Osteocyte (in vitro differentiated cells): ENCODE measurements at regions not wholly inside any gene's neighbourhood (a gene's known extent, or its start where the extent isn't known, plus 50 kb on each side); places are given as distances from the start of the nearest gene placed in this dataset.
A peak's percentile ranks its signal among the peaks of the same experiment; 100 is the strongest.
"Not testable (repeated sequence)": the region's sequence is repeated elsewhere in the genome, so short reads cannot be mapped to it uniquely, and the experiment has no call there.

Experiments used
- DNase-seq: peaks from one replicate; pipeline ENCODE4 v3.0.0; 2021; ENCODE audit warnings: mixed read lengths; ENCODE audit not compliant: unreplicated experiment; ENCODE audit errors: extremely low spot score
- H3K27ac Mint-ChIP-seq: one replicate; pipeline ENCODE4 v1.8.0; 2021; ENCODE audit warnings: mild to moderate bottlenecking, mixed read lengths; ENCODE audit not compliant: unreplicated experiment
- H3K27me3 Mint-ChIP-seq: one replicate; pipeline ENCODE4 v1.8.0; 2021; ENCODE audit warnings: mixed read lengths; ENCODE audit not compliant: unreplicated experiment
- H3K36me3 Mint-ChIP-seq: one replicate; pipeline ENCODE4 v1.8.0; 2021; ENCODE audit warnings: mixed read lengths; ENCODE audit not compliant: unreplicated experiment
- H3K4me1 Mint-ChIP-seq: one replicate; pipeline ENCODE4 v1.8.0; 2021; ENCODE audit warnings: mixed read lengths; ENCODE audit not compliant: unreplicated experiment
- H3K4me3 Mint-ChIP-seq: one replicate; pipeline ENCODE4 v1.8.0; 2021; ENCODE audit warnings: mild to moderate bottlenecking, moderate library complexity, mixed read lengths; ENCODE audit not compliant: unreplicated experiment
- H3K9me3 Mint-ChIP-seq: one replicate; pipeline ENCODE4 v1.8.0; 2021; ENCODE audit warnings: mixed read lengths; ENCODE audit not compliant: unreplicated experiment
- CTCF ChIP-seq: fragments of 200-600 bp; sonication (generic); IDR thresholded peaks from 2 replicates; pipeline ENCODE4 v1.5.0; 2021; ENCODE audit warnings: antibody characterized with exemption, mild to moderate bottlenecking, moderate library complexity

GRCh38 chr6:130494729-130495128 is 128.9 kb downstream of the TMEM200A start:
- no peak for TF ChIP-seq CTCF
- H3K27ac Mint-ChIP-seq, result peak overlapping the region; percentile 33
- no peaks in the 10 kb centered on the region for H3K36me3 Mint-ChIP-seq
- H3K4me3 Mint-ChIP-seq, result no peak overlapping the region
- H3K27me3 Mint-ChIP-seq, result no peaks in the 10 kb centered on the region
- peaks cover 18% of the 10 kb centered on the region for H3K9me3 Mint-ChIP-seq
- peaks cover 14% of the 10 kb centered on the region for H3K4me1 Mint-ChIP-seq
- DNase-seq, result no peak

DNA sequence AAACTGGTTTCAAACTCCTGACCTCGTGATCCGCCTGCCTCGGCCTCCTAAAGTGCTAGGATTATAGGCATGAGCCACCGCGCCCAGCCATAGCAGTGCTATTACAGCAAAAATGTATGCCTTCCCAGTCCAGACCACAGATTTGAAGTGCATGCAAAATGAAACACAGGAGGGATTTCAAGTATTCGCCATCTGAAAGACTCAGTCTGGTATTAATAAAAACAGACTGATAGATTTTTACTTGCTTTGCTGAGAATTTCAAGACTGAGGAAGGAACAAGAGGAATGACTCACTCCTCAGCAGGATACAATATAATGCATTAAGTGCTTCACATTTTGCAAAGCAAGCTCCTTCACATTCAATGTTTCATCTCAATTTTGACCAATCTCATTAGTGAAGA is 134.9 kb downstream of the TMEM200A start:
- no peak for TF ChIP-seq CTCF
- H3K27ac Mint-ChIP-seq, result peak overlapping the region; percentile 76
- peaks cover 43% of the 10 kb centered on the region for H3K4me1 Mint-ChIP-seq
- H3K9me3 Mint-ChIP-seq, result peaks cover 6% of the 10 kb centered on the region
- DNase-seq, result no peak
- H3K36me3 Mint-ChIP-seq, result peaks cover 8% of the 10 kb centered on the region
- H3K4me3 Mint-ChIP-seq, result peak overlapping the region; percentile 23
- H3K27me3 Mint-ChIP-seq, result no peaks in the 10 kb centered on the region

- no peak for DNase-seq
- no peaks in the 10 kb centered on the region for H3K27me3 Mint-ChIP-seq
- no peak for TF ChIP-seq CTCF
- H3K36me3 Mint-ChIP-seq, result peaks cover 8% of the 10 kb centered on the region
- no peak overlapping the region for H3K27ac Mint-ChIP-seq
- H3K4me3 Mint-ChIP-seq, result no peak overlapping the region
- H3K4me1 Mint-ChIP-seq, result peaks cover 59% of the 10 kb centered on the region
- H3K9me3 Mint-ChIP-seq, result peaks cover 6% of the 10 kb centered on the region
Measured at GRCh38 chr6:130503146-130503545, 137.3 kb downstream of the TMEM200A start.

DNA sequence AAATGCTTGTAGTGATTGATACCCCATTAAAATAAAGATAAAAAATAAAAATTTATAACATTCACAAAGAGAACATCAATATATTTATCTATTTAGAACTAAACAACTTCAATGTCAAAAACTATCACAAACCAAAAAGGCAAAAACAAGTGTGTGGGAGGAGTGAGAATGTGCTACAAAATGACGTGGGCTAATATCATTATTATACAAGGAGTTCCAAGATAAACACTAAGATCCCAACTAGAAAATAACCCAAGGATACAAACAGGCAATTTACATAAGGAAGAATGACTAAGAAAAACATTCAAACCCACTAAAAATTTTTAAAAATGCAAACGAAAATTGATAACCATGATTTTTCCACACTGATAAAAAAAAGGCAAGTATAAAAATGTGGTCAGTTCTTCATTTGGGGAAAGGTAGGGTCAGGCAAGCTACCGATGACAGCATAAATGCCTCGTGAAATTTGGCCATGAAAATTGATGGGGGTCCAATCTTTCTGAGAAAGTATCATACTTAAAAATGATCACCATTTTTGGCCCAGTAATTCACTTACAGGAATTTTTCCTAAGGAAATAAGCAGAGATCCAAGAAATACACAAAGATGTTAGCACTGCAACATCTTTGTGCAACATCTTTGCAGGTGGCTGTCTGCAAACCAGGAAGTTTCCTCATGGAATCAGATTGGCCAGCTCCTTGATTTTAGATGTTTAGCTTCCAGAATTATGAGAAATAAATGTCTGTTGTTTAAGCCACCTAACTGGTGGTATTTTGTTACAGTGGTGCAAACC is 140.2 kb downstream of the TMEM200A start:
- peaks cover 8% of the 10 kb centered on the region for H3K36me3 Mint-ChIP-seq
- peaks cover 6% of the 10 kb centered on the region for H3K9me3 Mint-ChIP-seq
- H3K27ac Mint-ChIP-seq, result no peak overlapping the region
- TF ChIP-seq CTCF, result no peak
- no peak overlapping the region for H3K4me3 Mint-ChIP-seq
- no peak for DNase-seq
- no peaks in the 10 kb centered on the region for H3K27me3 Mint-ChIP-seq
- peaks cover 51% of the 10 kb centered on the region for H3K4me1 Mint-ChIP-seq

DNA sequence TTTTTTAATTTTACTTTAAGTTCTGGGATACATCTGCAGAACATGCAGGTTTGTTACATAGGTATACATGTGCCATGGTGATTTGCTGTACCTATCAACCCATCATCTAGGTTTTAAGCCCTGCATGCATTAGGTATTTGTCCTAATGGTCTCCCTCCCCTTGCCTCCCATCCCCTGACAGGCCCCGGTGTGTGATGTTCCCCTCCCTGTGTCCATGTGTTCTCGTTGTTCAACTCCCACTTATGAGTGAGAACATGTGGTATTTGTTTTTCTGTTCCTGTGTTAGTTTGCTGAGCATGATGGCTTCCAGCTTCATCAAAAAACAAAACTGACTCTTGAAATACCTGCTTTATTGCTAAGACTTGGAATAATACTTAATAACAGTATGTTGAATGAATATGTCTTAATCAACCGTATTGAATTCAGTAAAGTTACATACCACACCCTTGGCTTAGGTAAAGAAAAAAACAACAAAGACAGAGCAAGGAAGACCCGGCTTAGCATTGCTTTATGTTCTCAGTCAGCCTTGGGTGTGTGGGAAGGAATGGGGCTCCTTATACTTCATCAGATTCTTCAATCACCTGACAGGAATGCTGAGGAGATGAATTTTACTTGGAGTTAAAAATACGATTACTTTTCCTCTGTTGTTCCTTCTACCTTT is 141.3 kb downstream of the TMEM200A start:
- not testable (repeated sequence) for H3K27ac Mint-ChIP-seq, DNase-seq, H3K36me3 Mint-ChIP-seq, H3K27me3 Mint-ChIP-seq, H3K4me3 Mint-ChIP-seq, H3K9me3 Mint-ChIP-seq
- peaks cover 40% of the 10 kb centered on the region for H3K4me1 Mint-ChIP-seq
